NCI-H446 treated with DMSO at 0.1 percent for 48 hours (cell line): ENCODE measurements at regions not wholly inside any gene's neighbourhood (a gene's known extent, or its start where the extent isn't known, plus 50 kb on each side); places are given as distances from the start of the nearest gene placed in this dataset.

Experiments used
- DNase-seq: peaks from one replicate; lab custom pipeline; 2025; lab: John Stamatoyannopoulos, UW

- no peak for DNase-seq
These were observed 64.4 kb downstream of the DIO2 start for GRCh38 chr14:80146941-80147340.

- DNase-seq: no peak
These were observed 74.9 kb downstream of the DIO2 start for GRCh38 chr14:80136358-80136757.

- DNase-seq: peak; percentile 65
These were observed 75.8 kb downstream of the DIO2 start for GRCh38 chr14:80135305-80136088.

GRCh38 chr14:80134321-80134720 is 77.0 kb downstream of the DIO2 start:
- no peak for DNase-seq

GRCh38 chr14:80133457-80133856 is 77.8 kb downstream of the DIO2 start:
- DNase-seq: no peak

GRCh38 chr14:80127466-80127865 is 83.8 kb downstream of the DIO2 start:
- DNase-seq: no peak

GRCh38 chr14:80124794-80125193 is 86.5 kb downstream of the DIO2 start:
- no peak for DNase-seq

GRCh38 chr14:80117876-80118275 is 93.4 kb downstream of the DIO2 start:
- peak; percentile 12 for DNase-seq

- no peak for DNase-seq
These were observed 95.1 kb downstream of the DIO2 start for GRCh38 chr14:80116157-80116556.

- no peak for DNase-seq
These were observed 100.6 kb downstream of the DIO2 start for GRCh38 chr14:80110721-80111120.

- no peak for DNase-seq
These were observed 102.2 kb downstream of the DIO2 start for GRCh38 chr14:80109055-80109454.

GRCh38 chr14:80108430-80108829 is 102.9 kb downstream of the DIO2 start:
- no peak for DNase-seq

- DNase-seq: no peak
These were observed 105.8 kb downstream of the DIO2 start for GRCh38 chr14:80105488-80105994.

GRCh38 chr14:80101835-80102234 is 109.5 kb downstream of the DIO2 start:
- no peak for DNase-seq

GRCh38 chr14:80100681-80101080 is 110.6 kb downstream of the DIO2 start:
- no peak for DNase-seq

- no peak for DNase-seq
These were observed 115.7 kb downstream of the DIO2 start for GRCh38 chr14:80095623-80096022.

GRCh38 chr14:80087411-80087810 is 123.9 kb downstream of the DIO2 start:
- DNase-seq: no peak

- peak; percentile 59 for DNase-seq
These were observed 127.1 kb downstream of the DIO2 start for GRCh38 chr14:80084196-80084595.

- peak; percentile 5 for DNase-seq
These were observed 130.7 kb downstream of the DIO2 start for GRCh38 chr14:80080601-80081000.

- DNase-seq: peak; percentile 99
These were observed 132.8 kb downstream of the DIO2 start for GRCh38 chr14:80078501-80078900.

- peak; percentile 12 for DNase-seq
These were observed 134.0 kb downstream of the DIO2 start for GRCh38 chr14:80077262-80077661.

GRCh38 chr14:80074900-80075574 is 136.3 kb downstream of the DIO2 start:
- DNase-seq: no peak

- no peak for DNase-seq
These were observed 152.3 kb downstream of the DIO2 start for GRCh38 chr14:80059041-80059440.

GRCh38 chr14:80056497-80056801 is 154.9 kb downstream of the DIO2 start:
- DNase-seq: no peak
